SK-N-SH treated with all-trans-retinoic acid at 6 μM for 48 hours (cell line): ENCODE measurements at regions not wholly inside any gene's neighbourhood (a gene's known extent, or its start where the extent isn't known, plus 50 kb on each side); places are given as distances from the start of the nearest gene placed in this dataset.

Experiments used
- ATAC-seq: fragments of 200-7000 bp; cut with Tn5 transposase; 3 replicates; pipeline ENCODE4 v1.9.1; 2020; ENCODE audit warnings: mild to moderate bottlenecking, moderate library complexity
- ARNTL ChIP-seq: fragments of 450-650 bp; formaldehyde crosslinking; IDR thresholded peaks from 2 replicates; pipeline ENCODE4 v1.5.0; 2020; ENCODE audit warnings: low read depth, mild to moderate bottlenecking, moderate library complexity, borderline replicate concordance
- BACH2 ChIP-seq: fragments of 250-450 bp; sonication (Bioruptor Pico); IDR thresholded peaks from 2 replicates; pipeline ENCODE4 v1.9.0; 2021; ENCODE audit warnings: mild to moderate bottlenecking, borderline replicate concordance
- CREB5 ChIP-seq: fragments of 250-450 bp; sonication (Bioruptor Pico); IDR thresholded peaks from 2 replicates; pipeline ENCODE4 v1.5.1; 2020; ENCODE audit warnings: low read depth, mild to moderate bottlenecking, moderate library complexity
- CSDC2 ChIP-seq: fragments of 250-450 bp; sonication (Bioruptor Pico); IDR thresholded peaks from 2 replicates; pipeline ENCODE4 v1.5.0; 2020; ENCODE audit warnings: mild to moderate bottlenecking, moderate library complexity
- CSRNP3 ChIP-seq: fragments of 250-450 bp; sonication (Bioruptor Pico); IDR thresholded peaks from 2 replicates; pipeline ENCODE4 v1.5.1; 2021; ENCODE audit warnings: mild to moderate bottlenecking, moderate library complexity
- ESRRG ChIP-seq: fragments of 250-450 bp; sonication (Bioruptor Pico); IDR thresholded peaks from 2 replicates; pipeline ENCODE4 v1.6.1; 2021; ENCODE audit warnings: mild to moderate bottlenecking
- GLIS3 ChIP-seq: fragments of 250-450 bp; sonication (Bioruptor Pico); IDR thresholded peaks from 2 replicates; pipeline ENCODE4 v1.5.0; 2020; ENCODE audit warnings: mild to moderate bottlenecking, moderate library complexity
- ISL1 ChIP-seq: fragments of 250-450 bp; sonication (Bioruptor Pico); IDR thresholded peaks from 2 replicates; pipeline ENCODE4 v2.1.2; 2022; ENCODE audit warnings: mild to moderate bottlenecking, moderate library complexity
- OSR1 ChIP-seq: fragments of 250-450 bp; sonication (Bioruptor Pico); IDR thresholded peaks from 2 replicates; pipeline ENCODE4 v1.8.0; 2022; ENCODE audit warnings: moderate library complexity, mild to moderate bottlenecking, inconsistent platforms
- PATZ1 ChIP-seq: fragments of 250-450 bp; sonication (Bioruptor Pico); IDR thresholded peaks from 2 replicates; pipeline ENCODE4 v1.8.0; 2020; ENCODE audit warnings: mild to moderate bottlenecking, moderate library complexity, borderline replicate concordance
- POU6F1 ChIP-seq: fragments of 250-450 bp; sonication (Bioruptor Pico); IDR thresholded peaks from 2 replicates; pipeline ENCODE4 v1.8.0; 2021; ENCODE audit warnings: low read depth, mild to moderate bottlenecking, moderate library complexity, borderline replicate concordance
- PPARA ChIP-seq: fragments of 250-450 bp; sonication (Bioruptor Pico); IDR thresholded peaks from 2 replicates; pipeline ENCODE4 v1.5.0; 2020; ENCODE audit warnings: mild to moderate bottlenecking, borderline replicate concordance
- RARB ChIP-seq: fragments of 250-450 bp; sonication (Bioruptor Pico); IDR thresholded peaks from 2 replicates; pipeline ENCODE4 v1.8.0; 2021; ENCODE audit warnings: mild to moderate bottlenecking, moderate library complexity
- SNAI2 ChIP-seq: fragments of 250-450 bp; sonication (Bioruptor Pico); IDR thresholded peaks from 2 replicates; pipeline ENCODE4 v1.5.0; 2020; ENCODE audit warnings: mild to moderate bottlenecking, moderate library complexity
- TCF4 ChIP-seq: fragments of 250-450 bp; sonication (Bioruptor Pico); IDR thresholded peaks from 2 replicates; pipeline ENCODE4 v1.8.0; 2021; ENCODE audit warnings: mild to moderate bottlenecking, moderate library complexity, borderline replicate concordance
- TOX ChIP-seq: fragments of 250-450 bp; sonication (Bioruptor Pico); IDR thresholded peaks from 2 replicates; pipeline ENCODE4 v1.8.0; 2021; ENCODE audit warnings: mild to moderate bottlenecking, moderate library complexity, borderline replicate concordance
- TSHZ2 ChIP-seq: fragments of 250-450 bp; sonication (Bioruptor Pico); IDR thresholded peaks from 2 replicates; pipeline ENCODE4 v1.5.0; 2020; ENCODE audit warnings: mild to moderate bottlenecking, moderate library complexity
- ZC3H10 ChIP-seq: fragments of 250-450 bp; sonication (Bioruptor Pico); IDR thresholded peaks from 2 replicates; pipeline ENCODE4 v1.5.1; 2021; ENCODE audit warnings: mild to moderate bottlenecking, moderate library complexity
- ZFP3 ChIP-seq: fragments of 250-450 bp; sonication (Bioruptor Pico); IDR thresholded peaks from 2 replicates; pipeline ENCODE4 v1.5.0; 2020; ENCODE audit warnings: mild to moderate bottlenecking, moderate library complexity
- ZFP30 ChIP-seq: fragments of 450-650 bp; formaldehyde crosslinking; IDR thresholded peaks from 2 replicates; pipeline ENCODE4 v1.5.0; 2022; ENCODE audit warnings: mild to moderate bottlenecking, moderate library complexity
- ZNF70 ChIP-seq: fragments of 450-650 bp; formaldehyde crosslinking; IDR thresholded peaks from 2 replicates; pipeline ENCODE4 v1.5.0; 2020; ENCODE audit warnings: mild to moderate bottlenecking, moderate library complexity
- ZNF8 ChIP-seq: fragments of 450-650 bp; formaldehyde crosslinking; IDR thresholded peaks from 2 replicates; pipeline ENCODE4 v1.5.0; 2020; ENCODE audit warnings: mild to moderate bottlenecking, moderate library complexity

- ATAC-seq, result no peak
- TF ChIP-seq ZNF70 (CRISPR knock-in tag) (no peak), TOX (CRISPR knock-in tag) (no peak), SNAI2 (CRISPR knock-in tag) (no peak), ARNTL (CRISPR knock-in tag) (no peak), CREB5 (CRISPR knock-in tag) (no peak), CSDC2 (CRISPR knock-in tag) (no peak), CSRNP3 (CRISPR knock-in tag) (no peak)
Observed at GRCh38 chr9:103660830-103661229, 433.3 kb upstream of the SMC2 start.

- no peak for TF ChIP-seq TCF4 (CRISPR knock-in tag)
- TF ChIP-seq CSDC2 (CRISPR knock-in tag), result no peak
- 0 out of 3 replicates have a peak, but pooled peaks have one; percentile 42 for ATAC-seq
Observed at GRCh38 chr9:103661663-103662062, 432.4 kb upstream of the SMC2 start.

- TF ChIP-seq ZNF70 (CRISPR knock-in tag) (no peak), GLIS3 (CRISPR knock-in tag) (no peak), PATZ1 (CRISPR knock-in tag) (no peak), ESRRG (CRISPR knock-in tag) (no peak), CREB5 (CRISPR knock-in tag) (no peak), ZNF8 (no peak), ISL1 (CRISPR knock-in tag) (no peak), TOX (CRISPR knock-in tag) (no peak), OSR1 (CRISPR knock-in tag) (no peak), ZC3H10 (CRISPR knock-in tag) (no peak), TSHZ2 (no peak), BACH2 (no peak), ZFP30 (CRISPR knock-in tag) (no peak), ZFP3 (no peak), CSDC2 (CRISPR knock-in tag) (no peak), PPARA (CRISPR knock-in tag) (no peak)
- no peak for ATAC-seq
Observed at GRCh38 chr9:103669296-103669695, 424.8 kb upstream of the SMC2 start.

- ATAC-seq, result no peak
- TF ChIP-seq ZFP3 (no peak), PATZ1 (CRISPR knock-in tag) (no peak), CSDC2 (CRISPR knock-in tag) (no peak), POU6F1 (CRISPR knock-in tag) (no peak), TSHZ2 (no peak), RARB (CRISPR knock-in tag) (no peak), ZFP30 (CRISPR knock-in tag) (no peak), ZNF8 (no peak)
Observed at GRCh38 chr9:103674271-103674670, 419.8 kb upstream of the SMC2 start.
